Erythroblast (primary cell): ENCODE measurements at regions not wholly inside any gene's neighbourhood (a gene's known extent, or its start where the extent isn't known, plus 50 kb on each side); places are given as distances from the start of the nearest gene placed in this dataset.

Source experiments
- GATA1 ChIP-seq: IDR thresholded peaks from 2 replicates; pipeline ENCODE4 v1.6.1; 2011; ENCODE audit warnings: low read depth, mild to moderate bottlenecking, control low read depth, low read length, moderate library complexity
- POLR2A ChIP-seq: IDR thresholded peaks from 2 replicates; pipeline ENCODE4 v1.6.1; 2011; ENCODE audit warnings: mild to moderate bottlenecking, low read length

- TF ChIP-seq POLR2A (no peak), GATA1 (no peak)
These were observed 216.6 kb downstream of the SH3BP4 start for GRCh38 chr2:235168174-235168979.
